ENCODE measurements at regions not wholly inside any gene's neighbourhood (a gene's known extent, or its start where the extent isn't known, plus 50 kb on each side); places are given as distances from the start of the nearest gene placed in this dataset.
"Not testable (repeated sequence)": the region's sequence is repeated elsewhere in the genome, so short reads cannot be mapped to it uniquely, and the experiment has no call there.

GRCh38 chr2:138223319-138223718 is 259.0 kb downstream of the HNMT start:
- DNase-seq = no peak

GRCh38 chr2:138227195-138227594 is 262.9 kb downstream of the HNMT start:
- DNase-seq = no peak

GRCh38 chr2:138228101-138228500 is 263.8 kb downstream of the HNMT start:
- DNase-seq = no peak

DNA sequence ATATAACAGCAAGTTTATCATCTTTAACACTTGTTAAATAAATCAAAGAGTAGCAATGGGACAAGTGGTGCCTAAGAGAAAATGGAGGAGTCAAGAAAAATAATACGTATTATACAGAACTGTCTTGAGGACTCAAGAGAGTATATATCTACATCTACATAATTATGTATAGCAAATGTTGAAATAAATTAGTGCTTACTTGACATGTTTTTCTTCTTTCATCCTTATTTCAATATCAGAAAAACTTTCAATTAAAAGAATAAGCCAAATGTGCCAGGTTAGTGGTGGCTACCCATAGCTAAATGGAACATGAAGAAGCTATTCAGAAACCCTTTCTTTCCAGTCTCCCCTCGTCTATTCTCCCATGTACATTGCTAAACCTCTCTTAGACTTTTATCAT is 267.3 kb upstream of the SPOPL start:
- no peak for DNase-seq

DNA sequence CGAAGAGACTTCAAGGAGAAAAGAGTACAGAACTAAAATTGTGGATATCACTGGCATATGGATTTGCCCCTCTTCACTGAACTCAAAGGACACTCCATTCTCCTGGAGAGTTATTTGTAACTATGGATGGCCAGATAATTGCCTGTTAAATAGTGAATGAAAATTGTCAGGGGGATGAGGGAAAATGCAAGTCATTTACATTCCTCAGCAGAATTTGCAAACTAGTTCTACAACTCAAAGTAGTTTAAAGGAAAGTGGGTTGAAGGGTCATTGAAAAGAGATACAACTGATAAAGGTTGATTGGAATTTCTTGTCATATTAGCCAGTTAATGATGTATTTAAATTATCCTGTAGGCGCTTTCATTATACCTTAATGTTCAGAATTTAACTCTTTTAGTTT is 266.5 kb upstream of the SPOPL start:
- no peak for DNase-seq

DNA sequence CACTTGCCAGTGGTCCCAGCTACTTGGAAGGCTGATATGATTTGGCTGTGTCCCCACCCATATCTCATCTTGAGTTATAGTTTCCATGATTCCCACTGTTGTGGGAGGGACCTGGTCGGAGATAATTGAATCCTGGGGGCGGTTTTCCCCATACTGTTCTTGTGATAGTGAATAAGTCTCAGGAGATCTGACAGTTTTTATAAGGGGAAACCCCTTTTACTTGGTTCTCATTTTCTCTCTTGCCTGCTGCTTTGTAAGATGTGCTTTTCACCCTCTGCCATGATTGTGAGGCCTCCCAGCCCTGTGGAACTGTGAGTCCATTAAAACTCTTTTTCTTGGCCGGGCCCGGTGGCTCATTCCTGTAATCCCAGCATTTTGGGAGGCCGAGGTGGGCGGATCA is 265.4 kb upstream of the SPOPL start:
- DNase-seq = no peak

DNA sequence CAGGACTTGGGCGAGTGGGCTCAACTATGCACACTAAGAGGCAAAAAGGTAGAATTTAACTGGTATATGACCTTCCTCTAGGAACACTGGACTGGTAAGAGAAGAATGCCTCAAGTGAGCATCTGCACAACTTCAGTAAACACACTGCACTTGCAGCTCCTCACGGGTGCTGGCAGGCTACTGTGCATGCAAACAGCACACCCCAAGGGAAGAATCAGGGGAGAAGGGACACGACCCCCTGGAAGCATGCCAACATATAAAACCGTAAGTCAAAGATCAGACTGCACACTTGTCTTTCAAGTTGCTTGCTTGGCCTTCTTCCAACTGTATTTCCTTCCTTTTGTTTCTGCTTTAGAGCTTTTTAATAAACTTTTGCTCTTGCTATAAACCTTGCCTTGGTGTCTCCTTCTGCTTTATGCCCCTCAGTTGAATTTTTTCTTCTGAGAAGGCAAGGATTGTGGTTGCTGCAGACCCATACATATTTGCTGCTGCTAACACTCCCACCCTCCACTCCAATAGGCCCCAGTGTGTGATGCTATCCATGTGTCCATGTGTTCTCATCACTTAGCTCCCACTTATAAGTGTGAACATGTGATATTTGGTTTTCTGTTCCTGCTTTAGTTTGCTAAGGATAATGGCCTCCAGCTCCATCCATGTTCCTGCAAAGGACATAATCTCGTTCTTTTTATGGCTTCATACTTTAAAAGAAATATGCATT is 263.7 kb upstream of the SPOPL start:
- DNase-seq = no peak

- DNase-seq = no peak
Measured at GRCh38 chr2:138238908-138239307, 262.7 kb upstream of the SPOPL start.

GRCh38 chr2:138239902-138240491 is 261.6 kb upstream of the SPOPL start:
- DNase-seq = no peak

GRCh38 chr2:138243372-138243771 is 258.2 kb upstream of the SPOPL start:
- DNase-seq = no peak

- DNase-seq = no peak
Measured at GRCh38 chr2:138244501-138244925, 257.1 kb upstream of the SPOPL start.

GRCh38 chr2:138245310-138245709 is 256.3 kb upstream of the SPOPL start:
- no peak for DNase-seq

DNA sequence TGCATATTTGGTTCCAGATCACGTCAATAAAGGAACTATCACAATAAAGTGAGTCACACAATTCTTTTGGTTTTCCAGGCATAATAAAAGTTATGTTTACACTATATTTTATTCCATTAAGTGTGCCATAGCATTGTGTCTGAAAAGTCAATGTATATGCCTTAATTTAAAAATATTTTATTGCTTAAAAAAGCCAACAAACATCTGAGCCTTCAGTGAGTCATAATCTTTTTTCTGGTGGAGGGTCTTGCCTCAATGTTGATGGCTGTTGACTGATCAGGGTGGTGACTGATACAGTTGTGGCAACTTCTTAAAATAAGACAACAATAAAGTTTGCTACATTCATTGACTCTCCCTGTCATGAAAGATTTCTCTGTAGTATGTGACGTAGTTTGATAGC is 254.3 kb upstream of the SPOPL start:
- no peak for DNase-seq

GRCh38 chr2:138249207-138249606 is 252.4 kb upstream of the SPOPL start:
- no peak for DNase-seq

GRCh38 chr2:138250843-138251320 is 250.7 kb upstream of the SPOPL start:
- not testable (repeated sequence) for DNase-seq

- no peak for DNase-seq
Measured at GRCh38 chr2:138252587-138252986, 249.0 kb upstream of the SPOPL start.

GRCh38 chr2:138255670-138256069 is 245.9 kb upstream of the SPOPL start:
- DNase-seq = no peak

- DNase-seq = no peak
Measured at GRCh38 chr2:138267161-138267901, 234.2 kb upstream of the SPOPL start.

GRCh38 chr2:138267902-138268254 is 233.7 kb upstream of the SPOPL start:
- DNase-seq = no peak

DNA sequence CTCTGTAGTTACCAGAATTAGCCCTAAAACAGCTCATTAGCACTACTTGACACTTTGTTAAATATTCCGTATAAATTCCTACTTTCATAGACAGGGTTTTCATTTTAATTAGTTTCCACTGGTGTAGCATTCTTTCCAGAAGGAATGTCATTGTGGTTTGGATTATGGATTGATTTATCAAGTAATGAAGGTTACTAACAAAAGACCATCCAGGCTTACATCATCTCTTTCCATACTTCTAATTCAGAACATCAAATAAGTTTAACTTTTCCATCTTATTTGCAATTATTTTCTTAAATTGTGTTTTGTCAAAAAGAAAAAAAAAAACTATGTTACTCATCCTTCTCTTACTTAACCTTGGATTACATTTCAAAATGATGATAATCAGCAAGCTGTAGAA is 231.8 kb upstream of the SPOPL start:
- DNase-seq = no peak

- DNase-seq = no peak
Measured at GRCh38 chr2:138271467-138271866, 230.1 kb upstream of the SPOPL start.

GRCh38 chr2:138272524-138273195 is 228.9 kb upstream of the SPOPL start:
- no peak for DNase-seq

DNA sequence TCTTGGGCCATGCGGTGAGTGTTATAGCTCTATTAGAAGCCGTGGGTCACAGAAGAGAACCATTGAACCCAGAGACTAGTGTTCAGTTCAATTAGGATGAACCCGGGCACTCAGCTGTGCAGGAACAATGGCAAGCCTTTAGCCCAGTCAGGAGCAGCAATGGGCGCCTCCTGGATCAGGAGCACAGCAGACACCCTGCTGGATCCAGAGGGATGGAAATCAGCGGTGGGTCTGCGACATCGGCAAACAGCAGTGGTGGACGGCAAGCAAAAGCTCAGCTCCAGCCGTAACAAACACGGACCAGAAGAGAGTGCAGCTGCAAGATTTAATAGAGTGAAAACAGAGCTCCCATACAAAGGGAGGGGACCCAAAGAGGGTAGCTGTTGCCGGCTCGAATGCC is 228.3 kb upstream of the SPOPL start:
- DNase-seq = not testable (repeated sequence)
